HEK293 (cell line): ENCODE measurements at regions not wholly inside any gene's neighbourhood (a gene's known extent, or its start where the extent isn't known, plus 50 kb on each side); places are given as distances from the start of the nearest gene placed in this dataset.

ENCODE experiments used
- CTCF ChIA-PET: fragments of 350-600 bp; formaldehyde crosslinking; extraction: SDS; loops from one replicate; lab custom pipeline; 2021; ENCODE audit warnings: antibody characterized with exemption; lab: Yijun Ruan, JAX
- POLR2A ChIA-PET: fragments of 300-600 bp; formaldehyde crosslinking; extraction: SDS; loops from one replicate; lab custom pipeline; 2020; ENCODE audit warnings: antibody characterized with exemption, inconsistent platforms; lab: Yijun Ruan, JAX
- H3K27ac ChIP-seq: fragments of 200-500 bp; sonication (Bioruptor generic); 2 replicates; pipeline ENCODE4 v1.5.1; 2014; ENCODE audit warnings: low read depth, low read length, control low read depth, inconsistent platforms; ENCODE audit errors: extremely low read depth
- H3K36me3 ChIP-seq, 2 experiments: fragments of 200-500 bp in 1 of 2; sonication (Bioruptor generic) in 1 of 2; 1 replicate in 1 of 2; 2 replicates in 1 of 2; pipeline ENCODE4 v1.5.1; 2014 to 2017; ENCODE audit warnings: inconsistent platforms in 2 of 2, low read length in 2 of 2; ENCODE audit not compliant: control insufficient read depth in 2 of 2, insufficient read depth in 1 of 2
- H3K4me1 ChIP-seq: fragments of 200-500 bp; sonication (Bioruptor generic); 2 replicates; pipeline ENCODE4 v1.5.1; 2014; ENCODE audit warnings: mild to moderate bottlenecking, low read length, inconsistent platforms; ENCODE audit not compliant: control insufficient read depth, insufficient read depth
- H3K4me3 ChIP-seq: 2 replicates; pipeline ENCODE4 v1.5.1; 2011; ENCODE audit warnings: low read depth, mild to moderate bottlenecking, control low read depth, low read length, moderate library complexity
- H3K9me3 ChIP-seq: fragments of 200-500 bp; sonication (Bioruptor generic); 2 replicates; pipeline ENCODE4 v1.5.1; 2014; ENCODE audit warnings: low read depth, low read length, inconsistent platforms; ENCODE audit not compliant: control insufficient read depth, insufficient read depth
- BCL11B ChIP-seq: fragments of 450-650 bp; formaldehyde crosslinking; IDR thresholded peaks from 2 replicates; pipeline ENCODE4 v1.5.1; 2016; ENCODE audit warnings: low read depth, missing biosample characterization, missing genetic modification characterization
- GLIS1 ChIP-seq: fragments of 450-650 bp; formaldehyde crosslinking; IDR thresholded peaks from 2 replicates; pipeline ENCODE4 v1.5.1; 2016; ENCODE audit warnings: missing biosample characterization, missing genetic modification characterization
- IKZF3 ChIP-seq: fragments of 450-650 bp; IDR thresholded peaks from 2 replicates; pipeline ENCODE4 v1.5.0; 2018; ENCODE audit warnings: missing biosample characterization, mild to moderate bottlenecking, missing genetic modification characterization, moderate library complexity
- MEIS1 ChIP-seq: sonication (generic); formaldehyde crosslinking; IDR thresholded peaks from 2 replicates; pipeline ENCODE4 v1.8.1; 2022; ENCODE audit warnings: missing genetic modification reagents, mild to moderate bottlenecking, borderline replicate concordance
- MYNN ChIP-seq: fragments of 450-650 bp; formaldehyde crosslinking; IDR thresholded peaks from 2 replicates; pipeline ENCODE4 v1.5.1; 2016; ENCODE audit warnings: missing biosample characterization, missing genetic modification characterization, borderline replicate concordance
- TCF7L2 ChIP-seq: IDR thresholded peaks from 2 replicates; pipeline ENCODE4 v1.6.1; 2011; ENCODE audit warnings: low read depth, mild to moderate bottlenecking, inconsistent platforms, low read length, moderate library complexity, borderline replicate concordance
- YY2 ChIP-seq: fragments of 450-650 bp; formaldehyde crosslinking; IDR thresholded peaks from 2 replicates; pipeline ENCODE4 v1.5.1; 2016; ENCODE audit warnings: missing biosample characterization, missing genetic modification characterization
- ZNF138 ChIP-seq: fragments of 450-650 bp; formaldehyde crosslinking; IDR thresholded peaks from 2 replicates; pipeline ENCODE4 v1.5.1; 2016; ENCODE audit warnings: missing biosample characterization, missing genetic modification characterization, borderline replicate concordance
- ZNF184 ChIP-seq: fragments of 450-650 bp; IDR thresholded peaks from 2 replicates; pipeline ENCODE4 v1.5.1; 2018; ENCODE audit warnings: missing biosample characterization, mild to moderate bottlenecking, missing genetic modification characterization
- ZNF248 ChIP-seq: fragments of 450-650 bp; formaldehyde crosslinking; IDR thresholded peaks from 2 replicates; pipeline ENCODE4 v1.5.1; 2017; ENCODE audit warnings: missing biosample characterization, missing genetic modification characterization
- ZNF350 ChIP-seq: fragments of 450-650 bp; formaldehyde crosslinking; IDR thresholded peaks from 2 replicates; pipeline ENCODE4 v1.5.0; 2017; ENCODE audit warnings: missing biosample characterization, mild to moderate bottlenecking, missing genetic modification characterization
- ZNF391 ChIP-seq: fragments of 450-650 bp; formaldehyde crosslinking; IDR thresholded peaks from 2 replicates; pipeline ENCODE4 v1.5.1; 2016; ENCODE audit warnings: low read depth, missing biosample characterization, missing genetic modification characterization, borderline replicate concordance
- ZNF433 ChIP-seq: fragments of 450-650 bp; formaldehyde crosslinking; IDR thresholded peaks from 2 replicates; pipeline ENCODE4 v1.5.1; 2016; ENCODE audit warnings: missing biosample characterization, missing genetic modification characterization, low read depth
- ZNF560 ChIP-seq: fragments of 450-650 bp; formaldehyde crosslinking; IDR thresholded peaks from 2 replicates; pipeline ENCODE4 v1.5.1; 2017; ENCODE audit warnings: missing biosample characterization, missing genetic modification characterization, borderline replicate concordance
- ZNF571 ChIP-seq: fragments of 450-650 bp; formaldehyde crosslinking; IDR thresholded peaks from 2 replicates; pipeline ENCODE4 v1.5.0; 2017; ENCODE audit warnings: missing biosample characterization, missing genetic modification characterization
- ZNF626 ChIP-seq: fragments of 450-650 bp; sonication (Bioruptor Pico); formaldehyde crosslinking; IDR thresholded peaks from 2 replicates; pipeline ENCODE4 v1.5.1; 2018; ENCODE audit warnings: missing biosample characterization, missing genetic modification characterization, inconsistent platforms
- ZNF843 ChIP-seq: fragments of 450-650 bp; formaldehyde crosslinking; IDR thresholded peaks from 2 replicates; pipeline ENCODE4 v1.5.1; 2016; ENCODE audit warnings: missing biosample characterization, missing genetic modification characterization
- TF ChIP-seq, protein P1 (sequence below): fragments of 450-650 bp; formaldehyde crosslinking; IDR thresholded peaks from 2 replicates; pipeline ENCODE4 v1.5.1; 2016; ENCODE audit warnings: missing biosample characterization, missing genetic modification characterization, low read depth
- TF ChIP-seq, protein P2 (sequence below): fragments of 450-650 bp; formaldehyde crosslinking; IDR thresholded peaks from 2 replicates; pipeline ENCODE4 v1.5.0; 2017; ENCODE audit warnings: missing biosample characterization, missing genetic modification characterization, borderline replicate concordance
- TF ChIP-seq, protein P3 (sequence below): fragments of 450-650 bp; formaldehyde crosslinking; IDR thresholded peaks from 2 replicates; pipeline ENCODE4 v1.5.1; 2017; ENCODE audit warnings: missing biosample characterization, missing genetic modification characterization
- TF ChIP-seq, protein P4 (sequence below): fragments of 450-650 bp; formaldehyde crosslinking; IDR thresholded peaks from 2 replicates; pipeline ENCODE4 v1.5.1; 2016; ENCODE audit warnings: missing biosample characterization, missing genetic modification characterization
- TF ChIP-seq, protein P5 (sequence below): fragments of 450-650 bp; formaldehyde crosslinking; conservative IDR thresholded peaks from 2 replicates; pipeline ENCODE4 v1.5.1; 2016; ENCODE audit warnings: low read depth, missing biosample characterization, missing genetic modification characterization

DNA sequence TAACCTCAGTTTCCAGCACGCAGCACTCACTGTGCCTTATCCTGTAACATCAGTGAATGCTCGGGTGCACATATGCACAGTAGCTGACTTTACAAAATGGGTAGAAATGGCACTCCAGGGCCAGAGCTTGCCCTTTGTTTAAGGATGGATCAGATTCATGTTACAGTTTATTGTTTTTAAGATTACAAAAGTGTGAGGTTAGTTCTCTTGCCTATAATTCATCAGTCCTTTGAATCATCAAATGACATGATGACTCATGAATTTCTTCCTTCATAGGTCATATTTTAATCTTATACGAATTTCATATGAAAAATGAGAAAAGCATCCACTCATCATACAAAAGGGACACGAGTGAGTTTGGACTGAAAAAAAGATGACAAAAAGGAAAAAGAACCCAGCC lies 545.3 kb downstream of the GBE1 start:
- ChIA-PET CTCF (no interaction called here), POLR2A (no interaction called here)
- no peaks in the 10 kb centered on the region for H3K9me3 ChIP-seq
- no peaks in the 10 kb centered on the region for H3K4me1 ChIP-seq
- no peak overlapping the region for H3K27ac ChIP-seq
- no peak overlapping the region for H3K4me3 ChIP-seq
- H3K36me3 ChIP-seq: no peaks in the 10 kb centered on the region
- TF ChIP-seq, protein P1, sequence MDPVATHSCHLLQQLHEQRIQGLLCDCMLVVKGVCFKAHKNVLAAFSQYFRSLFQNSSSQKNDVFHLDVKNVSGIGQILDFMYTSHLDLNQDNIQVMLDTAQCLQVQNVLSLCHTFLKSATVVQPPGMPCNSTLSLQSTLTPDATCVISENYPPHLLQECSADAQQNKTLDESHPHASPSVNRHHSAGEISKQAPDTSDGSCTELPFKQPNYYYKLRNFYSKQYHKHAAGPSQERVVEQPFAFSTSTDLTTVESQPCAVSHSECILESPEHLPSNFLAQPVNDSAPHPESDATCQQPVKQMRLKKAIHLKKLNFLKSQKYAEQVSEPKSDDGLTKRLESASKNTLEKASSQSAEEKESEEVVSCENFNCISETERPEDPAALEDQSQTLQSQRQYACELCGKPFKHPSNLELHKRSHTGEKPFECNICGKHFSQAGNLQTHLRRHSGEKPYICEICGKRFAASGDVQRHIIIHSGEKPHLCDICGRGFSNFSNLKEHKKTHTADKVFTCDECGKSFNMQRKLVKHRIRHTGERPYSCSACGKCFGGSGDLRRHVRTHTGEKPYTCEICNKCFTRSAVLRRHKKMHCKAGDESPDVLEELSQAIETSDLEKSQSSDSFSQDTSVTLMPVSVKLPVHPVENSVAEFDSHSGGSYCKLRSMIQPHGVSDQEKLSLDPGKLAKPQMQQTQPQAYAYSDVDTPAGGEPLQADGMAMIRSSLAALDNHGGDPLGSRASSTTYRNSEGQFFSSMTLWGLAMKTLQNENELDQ: no peak
- TF ChIP-seq MYNN (tag by site-specific recombination) (no peak), BCL11B (tag by site-specific recombination) (no peak), ZNF391 (no peak), ZNF248 (no peak), ZNF184 (tag by site-specific recombination) (no peak), YY2 (tag by site-specific recombination) (no peak)
- TF ChIP-seq, protein P2, sequence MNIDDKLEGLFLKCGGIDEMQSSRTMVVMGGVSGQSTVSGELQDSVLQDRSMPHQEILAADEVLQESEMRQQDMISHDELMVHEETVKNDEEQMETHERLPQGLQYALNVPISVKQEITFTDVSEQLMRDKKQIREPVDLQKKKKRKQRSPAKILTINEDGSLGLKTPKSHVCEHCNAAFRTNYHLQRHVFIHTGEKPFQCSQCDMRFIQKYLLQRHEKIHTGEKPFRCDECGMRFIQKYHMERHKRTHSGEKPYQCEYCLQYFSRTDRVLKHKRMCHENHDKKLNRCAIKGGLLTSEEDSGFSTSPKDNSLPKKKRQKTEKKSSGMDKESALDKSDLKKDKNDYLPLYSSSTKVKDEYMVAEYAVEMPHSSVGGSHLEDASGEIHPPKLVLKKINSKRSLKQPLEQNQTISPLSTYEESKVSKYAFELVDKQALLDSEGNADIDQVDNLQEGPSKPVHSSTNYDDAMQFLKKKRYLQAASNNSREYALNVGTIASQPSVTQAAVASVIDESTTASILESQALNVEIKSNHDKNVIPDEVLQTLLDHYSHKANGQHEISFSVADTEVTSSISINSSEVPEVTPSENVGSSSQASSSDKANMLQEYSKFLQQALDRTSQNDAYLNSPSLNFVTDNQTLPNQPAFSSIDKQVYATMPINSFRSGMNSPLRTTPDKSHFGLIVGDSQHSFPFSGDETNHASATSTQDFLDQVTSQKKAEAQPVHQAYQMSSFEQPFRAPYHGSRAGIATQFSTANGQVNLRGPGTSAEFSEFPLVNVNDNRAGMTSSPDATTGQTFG (tag by site-specific recombination): no peak

DNA sequence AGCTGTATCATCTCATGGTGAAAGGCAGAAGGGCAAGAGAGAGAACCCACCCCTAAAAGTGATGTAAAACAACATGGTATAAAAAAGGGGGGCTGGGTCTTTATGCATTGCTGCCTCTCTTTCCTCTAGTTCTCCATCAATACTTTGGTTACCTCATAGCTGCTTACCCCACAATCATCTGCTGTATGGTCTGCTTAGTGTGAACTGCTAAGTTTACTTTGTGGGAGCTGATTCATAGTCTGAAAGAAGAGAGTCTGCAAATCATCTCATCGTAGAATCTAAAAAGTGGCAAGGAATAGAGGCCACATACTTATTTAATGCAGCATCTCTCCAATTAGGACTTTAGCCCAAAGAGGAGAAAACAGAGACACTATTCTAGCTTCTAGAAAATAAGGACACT lies 546.8 kb downstream of the GBE1 start:
- Histone ChIP-seq H3K9me3 (no peaks in the 10 kb centered on the region), H3K36me3 (no peaks in the 10 kb centered on the region), H3K4me3 (no peak overlapping the region), H3K4me1 (no peaks in the 10 kb centered on the region), H3K27ac (no peak overlapping the region)
- ChIA-PET CTCF (no interaction called here), POLR2A (no interaction called here)
- TF ChIP-seq BCL11B (tag by site-specific recombination) (no peak), MEIS1 (CRISPR knock-in tag) (no peak), ZNF843 (no peak), GLIS1 (tag by site-specific recombination) (no peak), ZNF571 (tag by site-specific recombination) (no peak), IKZF3 (tag by site-specific recombination) (no peak), TCF7L2 (no peak), ZNF433 (tag by site-specific recombination) (no peak), ZNF626 (no peak), ZNF138 (tag by site-specific recombination) (no peak), ZNF560 (tag by site-specific recombination) (no peak), ZNF350 (no peak)
- TF ChIP-seq, protein P3, sequence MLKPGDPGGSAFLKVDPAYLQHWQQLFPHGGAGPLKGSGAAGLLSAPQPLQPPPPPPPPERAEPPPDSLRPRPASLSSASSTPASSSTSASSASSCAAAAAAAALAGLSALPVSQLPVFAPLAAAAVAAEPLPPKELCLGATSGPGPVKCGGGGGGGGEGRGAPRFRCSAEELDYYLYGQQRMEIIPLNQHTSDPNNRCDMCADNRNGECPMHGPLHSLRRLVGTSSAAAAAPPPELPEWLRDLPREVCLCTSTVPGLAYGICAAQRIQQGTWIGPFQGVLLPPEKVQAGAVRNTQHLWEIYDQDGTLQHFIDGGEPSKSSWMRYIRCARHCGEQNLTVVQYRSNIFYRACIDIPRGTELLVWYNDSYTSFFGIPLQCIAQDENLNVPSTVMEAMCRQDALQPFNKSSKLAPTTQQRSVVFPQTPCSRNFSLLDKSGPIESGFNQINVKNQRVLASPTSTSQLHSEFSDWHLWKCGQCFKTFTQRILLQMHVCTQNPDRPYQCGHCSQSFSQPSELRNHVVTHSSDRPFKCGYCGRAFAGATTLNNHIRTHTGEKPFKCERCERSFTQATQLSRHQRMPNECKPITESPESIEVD (tag by site-specific recombination): no peak
- TF ChIP-seq, protein P4, sequence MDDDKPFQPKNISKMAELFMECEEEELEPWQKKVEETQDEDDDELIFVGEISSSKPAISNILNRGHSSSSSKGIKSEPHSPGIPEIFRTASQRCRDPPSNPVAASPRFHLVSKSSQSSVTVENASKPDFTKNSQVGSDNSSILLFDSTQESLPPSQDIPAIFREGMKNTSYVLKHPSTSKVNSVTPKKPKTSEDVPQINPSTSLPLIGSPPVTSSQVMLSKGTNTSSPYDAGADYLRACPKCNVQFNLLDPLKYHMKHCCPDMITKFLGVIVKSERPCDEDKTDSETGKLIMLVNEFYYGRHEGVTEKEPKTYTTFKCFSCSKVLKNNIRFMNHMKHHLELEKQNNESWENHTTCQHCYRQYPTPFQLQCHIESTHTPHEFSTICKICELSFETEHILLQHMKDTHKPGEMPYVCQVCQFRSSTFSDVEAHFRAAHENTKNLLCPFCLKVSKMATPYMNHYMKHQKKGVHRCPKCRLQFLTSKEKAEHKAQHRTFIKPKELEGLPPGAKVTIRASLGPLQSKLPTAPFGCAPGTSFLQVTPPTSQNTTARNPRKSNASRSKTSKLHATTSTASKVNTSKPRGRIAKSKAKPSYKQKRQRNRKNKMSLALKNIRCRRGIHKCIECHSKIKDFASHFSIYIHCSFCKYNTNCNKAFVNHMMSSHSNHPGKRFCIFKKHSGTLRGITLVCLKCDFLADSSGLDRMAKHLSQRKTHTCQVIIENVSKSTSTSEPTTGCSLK (tag by site-specific recombination): no peak
- TF ChIP-seq, protein P5, sequence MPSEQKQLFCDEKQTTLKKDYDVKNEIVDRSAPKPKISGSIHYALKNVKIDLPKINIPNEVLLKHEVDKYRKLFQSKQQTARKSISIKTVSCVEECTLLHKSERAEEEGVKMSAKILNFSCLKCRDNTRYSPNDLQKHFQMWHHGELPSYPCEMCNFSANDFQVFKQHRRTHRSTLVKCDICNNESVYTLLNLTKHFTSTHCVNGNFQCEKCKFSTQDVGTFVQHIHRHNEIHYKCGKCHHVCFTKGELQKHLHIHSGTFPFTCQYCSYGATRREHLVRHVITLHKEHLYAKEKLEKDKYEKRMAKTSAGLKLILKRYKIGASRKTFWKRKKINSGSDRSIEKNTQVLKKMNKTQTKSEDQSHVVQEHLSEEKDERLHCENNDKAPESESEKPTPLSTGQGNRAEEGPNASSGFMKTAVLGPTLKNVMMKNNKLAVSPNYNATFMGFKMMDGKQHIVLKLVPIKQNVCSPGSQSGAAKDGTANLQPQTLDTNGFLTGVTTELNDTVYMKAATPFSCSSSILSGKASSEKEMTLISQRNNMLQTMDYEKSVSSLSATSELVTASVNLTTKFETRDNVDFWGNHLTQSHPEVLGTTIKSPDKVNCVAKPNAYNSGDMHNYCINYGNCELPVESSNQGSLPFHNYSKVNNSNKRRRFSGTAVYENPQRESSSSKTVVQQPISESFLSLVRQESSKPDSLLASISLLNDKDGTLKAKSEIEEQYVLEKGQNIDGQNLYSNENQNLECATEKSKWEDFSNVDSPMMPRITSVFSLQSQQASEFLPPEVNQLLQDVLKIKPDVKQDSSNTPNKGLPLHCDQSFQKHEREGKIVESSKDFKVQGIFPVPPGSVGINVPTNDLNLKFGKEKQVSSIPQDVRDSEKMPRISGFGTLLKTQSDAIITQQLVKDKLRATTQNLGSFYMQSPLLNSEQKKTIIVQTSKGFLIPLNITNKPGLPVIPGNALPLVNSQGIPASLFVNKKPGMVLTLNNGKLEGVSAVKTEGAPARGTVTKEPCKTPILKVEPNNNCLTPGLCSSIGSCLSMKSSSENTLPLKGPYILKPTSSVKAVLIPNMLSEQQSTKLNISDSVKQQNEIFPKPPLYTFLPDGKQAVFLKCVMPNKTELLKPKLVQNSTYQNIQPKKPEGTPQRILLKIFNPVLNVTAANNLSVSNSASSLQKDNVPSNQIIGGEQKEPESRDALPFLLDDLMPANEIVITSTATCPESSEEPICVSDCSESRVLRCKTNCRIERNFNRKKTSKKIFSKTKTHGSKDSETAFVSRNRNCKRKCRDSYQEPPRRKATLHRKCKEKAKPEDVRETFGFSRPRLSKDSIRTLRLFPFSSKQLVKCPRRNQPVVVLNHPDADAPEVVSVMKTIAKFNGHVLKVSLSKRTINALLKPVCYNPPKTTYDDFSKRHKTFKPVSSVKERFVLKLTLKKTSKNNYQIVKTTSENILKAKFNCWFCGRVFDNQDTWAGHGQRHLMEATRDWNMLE (tag by site-specific recombination): no peak
